IPS-18c (cell line): ENCODE measurements at regions not wholly inside any gene's neighbourhood (a gene's known extent, or its start where the extent isn't known, plus 50 kb on each side); places are given as distances from the start of the nearest gene placed in this dataset.

Source experiments
- H3K4me3 ChIP-seq: 2 replicates; pipeline ENCODE4 v1.7.0; 2013; ENCODE audit warnings: low read depth, mild to moderate bottlenecking, low read length, moderate library complexity; ENCODE audit not compliant: insufficient read depth
- H3K9me3 ChIP-seq: one replicate; pipeline ENCODE4 v1.6.1; 2013; ENCODE audit warnings: mild to moderate bottlenecking, low read length, moderate library complexity; ENCODE audit not compliant: control insufficient read depth, insufficient read depth

GRCh38 chr3:70763894-70764293 is 451.5 kb upstream of the MDFIC2 start:
- H3K9me3 ChIP-seq = no peaks in the 10 kb centered on the region

GRCh38 chr3:70757658-70758057 is 445.2 kb upstream of the MDFIC2 start:
- Histone ChIP-seq H3K9me3 (no peaks in the 10 kb centered on the region), H3K4me3 (no peak overlapping the region)

More at GRCh38 chr3:70763894-70764293, 451.5 kb upstream of the MDFIC2 start:
- H3K4me3 ChIP-seq = no peak overlapping the region

GRCh38 chr3:70755526-70755925 is 443.1 kb upstream of the MDFIC2 start:
- no peaks in the 10 kb centered on the region for H3K9me3 ChIP-seq
- no peak overlapping the region for H3K4me3 ChIP-seq

GRCh38 chr3:70754314-70754713 is 441.9 kb upstream of the MDFIC2 start:
- no peaks in the 10 kb centered on the region for H3K9me3 ChIP-seq
- H3K4me3 ChIP-seq = no peak overlapping the region

GRCh38 chr3:70753572-70753971 is 441.1 kb upstream of the MDFIC2 start:
- Histone ChIP-seq H3K4me3 (no peak overlapping the region), H3K9me3 (no peaks in the 10 kb centered on the region)

GRCh38 chr3:70752051-70752450 is 439.6 kb upstream of the MDFIC2 start:
- H3K9me3 ChIP-seq = no peaks in the 10 kb centered on the region
- H3K4me3 ChIP-seq = no peak overlapping the region

GRCh38 chr3:70749122-70749521 is 436.7 kb upstream of the MDFIC2 start:
- H3K9me3 ChIP-seq = no peaks in the 10 kb centered on the region
- no peak overlapping the region for H3K4me3 ChIP-seq

GRCh38 chr3:70748593-70748992 is 436.2 kb upstream of the MDFIC2 start:
- Histone ChIP-seq H3K4me3 (no peak overlapping the region), H3K9me3 (no peaks in the 10 kb centered on the region)

- Histone ChIP-seq H3K4me3 (no peak overlapping the region), H3K9me3 (no peaks in the 10 kb centered on the region)
Measured at GRCh38 chr3:70747847-70748246, 435.4 kb upstream of the MDFIC2 start.

- no peaks in the 10 kb centered on the region for H3K9me3 ChIP-seq
Measured at GRCh38 chr3:70744536-70744935, 432.1 kb upstream of the MDFIC2 start.

GRCh38 chr3:70743754-70744153 is 431.3 kb upstream of the MDFIC2 start:
- Histone ChIP-seq H3K4me3 (no peak overlapping the region), H3K9me3 (no peaks in the 10 kb centered on the region)

More at GRCh38 chr3:70744536-70744935, 432.1 kb upstream of the MDFIC2 start:
- H3K4me3 ChIP-seq = no peak overlapping the region

GRCh38 chr3:70742081-70742480 is 429.6 kb upstream of the MDFIC2 start:
- Histone ChIP-seq H3K4me3 (no peak overlapping the region), H3K9me3 (no peaks in the 10 kb centered on the region)

GRCh38 chr3:70740872-70741271 is 428.4 kb upstream of the MDFIC2 start:
- H3K9me3 ChIP-seq = no peaks in the 10 kb centered on the region
- H3K4me3 ChIP-seq = no peak overlapping the region

- H3K4me3 ChIP-seq = no peak overlapping the region
- H3K9me3 ChIP-seq = no peaks in the 10 kb centered on the region
Measured at GRCh38 chr3:70740071-70740470, 427.6 kb upstream of the MDFIC2 start.

GRCh38 chr3:70738291-70738681 is 425.8 kb upstream of the MDFIC2 start:
- Histone ChIP-seq H3K4me3 (no peak overlapping the region), H3K9me3 (no peaks in the 10 kb centered on the region)

- H3K9me3 ChIP-seq = no peaks in the 10 kb centered on the region
- no peak overlapping the region for H3K4me3 ChIP-seq
Measured at GRCh38 chr3:70737666-70738290, 425.3 kb upstream of the MDFIC2 start.

- no peak overlapping the region for H3K4me3 ChIP-seq
- H3K9me3 ChIP-seq = no peaks in the 10 kb centered on the region
Measured at GRCh38 chr3:70736009-70736408, 423.6 kb upstream of the MDFIC2 start.

GRCh38 chr3:70734756-70735155 is 422.3 kb upstream of the MDFIC2 start:
- Histone ChIP-seq H3K9me3 (no peaks in the 10 kb centered on the region), H3K4me3 (no peak overlapping the region)

GRCh38 chr3:70731046-70731445 is 418.6 kb upstream of the MDFIC2 start:
- Histone ChIP-seq H3K4me3 (no peak overlapping the region), H3K9me3 (no peaks in the 10 kb centered on the region)
